ENCODE measurements at regions not wholly inside any gene's neighbourhood (a gene's known extent, or its start where the extent isn't known, plus 50 kb on each side); places are given as distances from the start of the nearest gene placed in this dataset.

GRCh38 chr17:63035695-63036094 lies 69.7 kb downstream of the TANC2 start:
- Histone ChIP-seq H3K27me3 (ENCODE audit: insufficient read depth, low read length) (no peaks in the 10 kb centered on the region), H3F3A (ENCODE audit: insufficient read depth, low read length) (no peaks in the 10 kb centered on the region), H3K9me3 (ENCODE audit: low read length) (no peaks in the 10 kb centered on the region), H3K9ac (ENCODE audit: low read length) (no peak overlapping the region), H3K4me2 (ENCODE audit: low read length) (no peak overlapping the region), H3K79me2 (ENCODE audit: insufficient read depth, low read length) (no peaks in the 10 kb centered on the region), H4K20me1 (ENCODE audit: insufficient read depth, low read length) (no peaks in the 10 kb centered on the region), H3K27ac (ENCODE audit: low read depth, low read length, poor library complexity, severe bottlenecking) (no peak overlapping the region), H3K36me3 (ENCODE audit: insufficient read depth, low read length) (no peaks in the 10 kb centered on the region), H2AFZ (ENCODE audit: low read length) (no peak overlapping the region), H3K4me1 (ENCODE audit: insufficient read depth, low read length, severe bottlenecking) (no peaks in the 10 kb centered on the region), H3K4me3 (ENCODE audit: low read depth, low read length, poor library complexity, severe bottlenecking) (no peak overlapping the region), H3K9me2 (ENCODE audit: low read depth, low read length) (no peaks in the 10 kb centered on the region)
- TF ChIP-seq EZH2 (IDR thresholded peaks at IDR 0.05; ENCODE audit: borderline replicate concordance, low read length): no peak
- TF ChIP-seq, protein P1, sequence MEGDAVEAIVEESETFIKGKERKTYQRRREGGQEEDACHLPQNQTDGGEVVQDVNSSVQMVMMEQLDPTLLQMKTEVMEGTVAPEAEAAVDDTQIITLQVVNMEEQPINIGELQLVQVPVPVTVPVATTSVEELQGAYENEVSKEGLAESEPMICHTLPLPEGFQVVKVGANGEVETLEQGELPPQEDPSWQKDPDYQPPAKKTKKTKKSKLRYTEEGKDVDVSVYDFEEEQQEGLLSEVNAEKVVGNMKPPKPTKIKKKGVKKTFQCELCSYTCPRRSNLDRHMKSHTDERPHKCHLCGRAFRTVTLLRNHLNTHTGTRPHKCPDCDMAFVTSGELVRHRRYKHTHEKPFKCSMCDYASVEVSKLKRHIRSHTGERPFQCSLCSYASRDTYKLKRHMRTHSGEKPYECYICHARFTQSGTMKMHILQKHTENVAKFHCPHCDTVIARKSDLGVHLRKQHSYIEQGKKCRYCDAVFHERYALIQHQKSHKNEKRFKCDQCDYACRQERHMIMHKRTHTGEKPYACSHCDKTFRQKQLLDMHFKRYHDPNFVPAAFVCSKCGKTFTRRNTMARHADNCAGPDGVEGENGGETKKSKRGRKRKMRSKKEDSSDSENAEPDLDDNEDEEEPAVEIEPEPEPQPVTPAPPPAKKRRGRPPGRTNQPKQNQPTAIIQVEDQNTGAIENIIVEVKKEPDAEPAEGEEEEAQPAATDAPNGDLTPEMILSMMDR (IDR thresholded peaks at IDR 0.05; ENCODE audit: low read length): no peak

DNA sequence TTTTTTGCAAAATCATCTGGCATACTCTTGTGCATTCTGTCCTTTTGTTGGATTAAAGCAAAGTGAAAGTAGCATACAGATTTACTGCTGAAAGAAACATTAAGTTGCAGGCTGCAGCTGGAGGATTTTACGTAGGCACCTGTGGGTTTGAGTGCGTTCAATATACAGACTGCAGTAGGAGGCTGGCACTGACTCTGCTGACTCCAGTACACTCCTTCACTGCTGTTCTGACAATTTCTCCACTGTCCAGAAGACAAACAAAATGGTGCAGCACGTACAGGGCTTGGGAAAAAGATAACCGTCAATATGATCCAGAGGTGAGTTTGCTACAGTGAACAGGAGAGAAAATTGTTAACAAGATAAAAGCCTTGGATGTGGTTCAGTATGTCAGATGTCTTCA lies 73.3 kb downstream of the TANC2 start:
- no peak overlapping the region for H3K4me3 ChIP-seq (ENCODE audit: low read depth, low read length, poor library complexity, severe bottlenecking)
- H3K27ac ChIP-seq (ENCODE audit: low read depth, low read length, poor library complexity, severe bottlenecking): no peak overlapping the region
- H3K4me1 ChIP-seq (ENCODE audit: insufficient read depth, low read length, severe bottlenecking): no peaks in the 10 kb centered on the region
- no peak overlapping the region for H3K4me2 ChIP-seq (ENCODE audit: low read length)
- TF ChIP-seq EZH2 (IDR thresholded peaks at IDR 0.05; ENCODE audit: borderline replicate concordance, low read length): no peak
- TF ChIP-seq, protein P1 (IDR thresholded peaks at IDR 0.05; ENCODE audit: low read length): no peak
- H3K36me3 ChIP-seq (ENCODE audit: insufficient read depth, low read length): no peaks in the 10 kb centered on the region
- no peaks in the 10 kb centered on the region for H3F3A ChIP-seq (ENCODE audit: insufficient read depth, low read length)
- H4K20me1 ChIP-seq (ENCODE audit: insufficient read depth, low read length): no peaks in the 10 kb centered on the region
- H3K9ac ChIP-seq (ENCODE audit: low read length): no peak overlapping the region
- H3K9me2 ChIP-seq (ENCODE audit: low read depth, low read length): no peaks in the 10 kb centered on the region
- H2AFZ ChIP-seq (ENCODE audit: low read length): no peak overlapping the region
- H3K27me3 ChIP-seq (ENCODE audit: insufficient read depth, low read length): no peaks in the 10 kb centered on the region
- no peaks in the 10 kb centered on the region for H3K79me2 ChIP-seq (ENCODE audit: insufficient read depth, low read length)
- H3K9me3 ChIP-seq (ENCODE audit: low read length): no peaks in the 10 kb centered on the region

GRCh38 chr17:63039899-63040602 lies 74.0 kb downstream of the TANC2 start:
- Histone ChIP-seq H3K36me3 (ENCODE audit: insufficient read depth, low read length) (no peaks in the 10 kb centered on the region), H3K27me3 (ENCODE audit: insufficient read depth, low read length) (no peaks in the 10 kb centered on the region), H3K4me1 (ENCODE audit: insufficient read depth, low read length, severe bottlenecking) (no peaks in the 10 kb centered on the region), H3K4me3 (ENCODE audit: low read depth, low read length, poor library complexity, severe bottlenecking) (no peak overlapping the region), H3F3A (ENCODE audit: insufficient read depth, low read length) (no peaks in the 10 kb centered on the region), H3K79me2 (ENCODE audit: insufficient read depth, low read length) (no peaks in the 10 kb centered on the region), H3K27ac (ENCODE audit: low read depth, low read length, poor library complexity, severe bottlenecking) (no peak overlapping the region), H2AFZ (ENCODE audit: low read length) (no peak overlapping the region), H3K9me3 (ENCODE audit: low read length) (no peaks in the 10 kb centered on the region), H3K9me2 (ENCODE audit: low read depth, low read length) (no peaks in the 10 kb centered on the region), H3K9ac (ENCODE audit: low read length) (no peak overlapping the region), H4K20me1 (ENCODE audit: insufficient read depth, low read length) (no peaks in the 10 kb centered on the region), H3K4me2 (ENCODE audit: low read length) (no peak overlapping the region)
- TF ChIP-seq, protein P1 (IDR thresholded peaks at IDR 0.05; ENCODE audit: low read length): no peak
- TF ChIP-seq EZH2 (IDR thresholded peaks at IDR 0.05; ENCODE audit: borderline replicate concordance, low read length): no peak
